AG10803 (cell line): ENCODE measurements at regions not wholly inside any gene's neighbourhood (a gene's known extent, or its start where the extent isn't known, plus 50 kb on each side); places are given as distances from the start of the nearest gene placed in this dataset.
A peak's percentile ranks its signal among the peaks of the same experiment; 100 is the strongest.

ENCODE experiments used
- DNase-seq: peaks from one replicate; pipeline ENCODE4 v3.0.0; 2010; ENCODE audit warnings: low read depth
- H3K4me3 ChIP-seq: 2 replicates; pipeline ENCODE4 v1.5.1; 2011; ENCODE audit warnings: mild to moderate bottlenecking, low read length, control low read depth
- CTCF ChIP-seq: conservative IDR thresholded peaks from 2 replicates; pipeline ENCODE4 v1.5.1; 2011; ENCODE audit warnings: mild to moderate bottlenecking, low read length, control low read depth, inconsistent platforms

GRCh38 chr2:236936446-236936940 is 149.2 kb upstream of the COPS8 start:
- no peak overlapping the region for H3K4me3 ChIP-seq
- no peak for TF ChIP-seq CTCF
- no peak for DNase-seq

- no peak overlapping the region for H3K4me3 ChIP-seq
- peak; percentile 14 for DNase-seq
- TF ChIP-seq CTCF = no peak
Measured at GRCh38 chr2:236938126-236938525, 147.6 kb upstream of the COPS8 start.

- no peak for TF ChIP-seq CTCF
- no peak overlapping the region for H3K4me3 ChIP-seq
Measured at GRCh38 chr2:236939271-236939670, 146.4 kb upstream of the COPS8 start.

GRCh38 chr2:236939721-236940231 is 145.9 kb upstream of the COPS8 start:
- DNase-seq = peak; percentile 14
- H3K4me3 ChIP-seq = no peak overlapping the region
- TF ChIP-seq CTCF = no peak

More at GRCh38 chr2:236939271-236939670, 146.4 kb upstream of the COPS8 start:
- DNase-seq = no peak

- DNase-seq = no peak
- no peak overlapping the region for H3K4me3 ChIP-seq
- TF ChIP-seq CTCF = no peak
Measured at GRCh38 chr2:236940497-236940896, 145.2 kb upstream of the COPS8 start.

- no peak for TF ChIP-seq CTCF
Measured at GRCh38 chr2:236940916-236941520, 144.7 kb upstream of the COPS8 start.

GRCh38 chr2:236941551-236941950 is 144.1 kb upstream of the COPS8 start:
- DNase-seq = no peak
- H3K4me3 ChIP-seq = no peak overlapping the region
- no peak for TF ChIP-seq CTCF

More at GRCh38 chr2:236940916-236941520, 144.7 kb upstream of the COPS8 start:
- H3K4me3 ChIP-seq = no peak overlapping the region
- DNase-seq = no peak
